ENCODE measurements at regions not wholly inside any gene's neighbourhood (a gene's known extent, or its start where the extent isn't known, plus 50 kb on each side); places are given as distances from the start of the nearest gene placed in this dataset.
A peak's percentile ranks its signal among the peaks of the same experiment; 100 is the strongest.

DNA sequence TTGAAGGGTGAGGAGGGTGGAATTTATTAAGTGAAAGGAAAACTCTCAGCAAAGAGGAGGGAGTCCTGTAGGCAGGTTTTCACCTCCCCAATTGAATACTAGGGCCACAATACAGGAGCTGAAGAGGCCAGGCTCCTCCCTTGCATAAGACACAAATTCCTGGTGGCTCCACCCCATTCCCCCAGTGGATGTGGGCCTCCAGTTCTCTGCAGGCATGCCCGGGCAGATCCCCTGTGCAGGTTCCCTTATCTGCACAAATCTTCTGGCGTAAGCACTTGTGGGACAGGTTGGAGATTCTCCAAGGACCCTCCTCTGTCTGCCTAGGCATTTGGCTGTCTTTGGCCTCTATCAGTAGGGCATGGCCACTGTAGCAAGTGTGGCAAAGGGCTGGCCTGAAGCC lies 847.1 kb upstream of the MBL2 start:
- no peaks in the 10 kb centered on the region for H3K27me3 ChIP-seq
- peak in 1 of 4 donors; percentile 13 for DNase-seq
- no peaks in the 10 kb centered on the region for H3K4me1 ChIP-seq
- TF ChIP-seq, protein P1, sequence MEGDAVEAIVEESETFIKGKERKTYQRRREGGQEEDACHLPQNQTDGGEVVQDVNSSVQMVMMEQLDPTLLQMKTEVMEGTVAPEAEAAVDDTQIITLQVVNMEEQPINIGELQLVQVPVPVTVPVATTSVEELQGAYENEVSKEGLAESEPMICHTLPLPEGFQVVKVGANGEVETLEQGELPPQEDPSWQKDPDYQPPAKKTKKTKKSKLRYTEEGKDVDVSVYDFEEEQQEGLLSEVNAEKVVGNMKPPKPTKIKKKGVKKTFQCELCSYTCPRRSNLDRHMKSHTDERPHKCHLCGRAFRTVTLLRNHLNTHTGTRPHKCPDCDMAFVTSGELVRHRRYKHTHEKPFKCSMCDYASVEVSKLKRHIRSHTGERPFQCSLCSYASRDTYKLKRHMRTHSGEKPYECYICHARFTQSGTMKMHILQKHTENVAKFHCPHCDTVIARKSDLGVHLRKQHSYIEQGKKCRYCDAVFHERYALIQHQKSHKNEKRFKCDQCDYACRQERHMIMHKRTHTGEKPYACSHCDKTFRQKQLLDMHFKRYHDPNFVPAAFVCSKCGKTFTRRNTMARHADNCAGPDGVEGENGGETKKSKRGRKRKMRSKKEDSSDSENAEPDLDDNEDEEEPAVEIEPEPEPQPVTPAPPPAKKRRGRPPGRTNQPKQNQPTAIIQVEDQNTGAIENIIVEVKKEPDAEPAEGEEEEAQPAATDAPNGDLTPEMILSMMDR (IDR thresholded peaks at IDR 0.05): no peak
- no peak for ATAC-seq
- no peaks in the 10 kb centered on the region for H3K9me3 ChIP-seq
- no peak overlapping the region for H3K27ac ChIP-seq
- H3K4me3 ChIP-seq: no peak overlapping the region
- intact Hi-C loops (cut with DNase I): no loop called here
- no peaks in the 10 kb centered on the region for H3K36me3 ChIP-seq

DNA sequence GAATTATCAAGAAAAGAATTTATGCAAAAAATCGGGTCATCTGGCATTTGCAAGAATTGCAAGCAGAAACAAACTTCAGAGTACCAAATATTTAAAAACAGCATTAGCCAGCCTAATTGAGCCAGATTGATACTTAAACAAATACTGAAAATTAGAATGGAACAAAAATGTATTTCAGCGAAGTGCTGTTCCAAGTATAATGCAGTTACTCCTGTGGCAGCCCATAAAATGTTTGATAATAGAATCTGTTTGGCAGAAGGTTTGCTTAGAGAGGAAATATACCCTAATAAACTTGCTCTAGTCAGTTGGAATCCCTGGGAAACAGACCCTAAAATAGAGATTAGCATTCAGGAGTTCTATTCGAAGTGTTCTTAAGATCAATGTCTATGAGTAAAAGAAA lies 835.1 kb upstream of the MBL2 start:
- TF ChIP-seq, protein P1 (IDR thresholded peaks at IDR 0.05): no peak
- Histone ChIP-seq H3K36me3 (no peaks in the 10 kb centered on the region), H3K27ac (no peak overlapping the region), H3K27me3 (no peaks in the 10 kb centered on the region), H3K4me1 (no peaks in the 10 kb centered on the region), H3K9me3 (no peaks in the 10 kb centered on the region), H3K4me3 (no peak overlapping the region)
- intact Hi-C loops (cut with DNase I): no loop called here
- ATAC-seq (no peak), DNase-seq (peak in 1 of 4 donors; percentile 28)

DNA sequence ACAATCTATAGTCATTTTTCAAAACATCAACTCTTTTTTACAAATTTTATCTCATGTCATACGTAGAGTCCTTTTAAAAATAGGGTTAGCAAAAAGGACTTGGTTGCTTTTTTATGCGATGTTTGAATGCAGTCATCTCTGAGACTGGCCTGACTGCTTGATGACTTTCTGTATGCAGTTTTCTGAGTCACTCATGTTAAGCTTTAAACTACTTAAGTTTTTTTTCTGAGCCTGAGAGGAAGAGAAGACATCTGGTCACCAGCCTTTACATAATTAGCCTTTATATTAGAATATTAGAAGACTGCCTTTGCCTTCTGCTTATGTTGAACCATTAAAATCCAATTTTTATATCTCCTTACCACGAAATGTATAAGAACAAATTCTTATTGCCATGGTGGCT lies 834.4 kb upstream of the MBL2 start:
- TF ChIP-seq, protein P1 (IDR thresholded peaks at IDR 0.05): no peak
- Histone ChIP-seq H3K36me3 (no peaks in the 10 kb centered on the region), H3K4me1 (no peaks in the 10 kb centered on the region), H3K4me3 (no peak overlapping the region), H3K9me3 (no peaks in the 10 kb centered on the region), H3K27me3 (no peaks in the 10 kb centered on the region), H3K27ac (no peak overlapping the region)
- intact Hi-C loops (cut with DNase I): no loop called here
- DNase-seq (peak in 1 of 4 donors; percentile 27), ATAC-seq (no peak)

DNA sequence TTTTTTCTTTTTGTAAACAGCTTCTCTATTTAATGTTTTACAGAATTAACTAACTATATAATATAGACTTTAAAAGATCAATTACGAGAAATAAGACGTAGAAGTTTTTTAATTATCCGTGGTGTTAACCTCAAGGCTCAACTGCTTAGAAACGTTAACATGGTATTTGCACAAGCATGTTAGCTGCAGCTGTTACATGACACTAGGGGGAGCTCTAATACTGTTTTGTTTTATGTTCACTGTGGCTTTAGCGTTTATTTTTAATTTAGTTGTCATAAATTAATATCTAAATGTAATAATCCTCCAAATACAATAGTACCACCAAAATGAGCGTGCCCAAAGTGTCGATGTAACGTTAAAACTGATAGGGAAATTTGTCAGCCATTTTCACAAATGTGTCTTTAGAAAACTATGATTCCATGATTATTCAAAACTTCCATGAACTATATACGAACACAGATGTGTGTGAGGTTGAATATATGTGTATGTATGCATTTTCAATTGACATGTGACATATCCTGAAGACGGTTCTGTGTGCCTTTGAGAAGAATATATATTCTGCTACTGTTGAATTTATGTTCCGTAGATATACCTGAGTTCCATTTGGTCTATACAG lies 828.8 kb upstream of the MBL2 start:
- no peak overlapping the region for H3K4me3 ChIP-seq
- intact Hi-C loops (cut with DNase I): no loop called here
- H3K4me1 ChIP-seq: no peaks in the 10 kb centered on the region
- H3K9me3 ChIP-seq: no peaks in the 10 kb centered on the region
- DNase-seq: peak in 2 of 4 donors; percentile 46 to 52
- TF ChIP-seq, protein P1 (IDR thresholded peaks at IDR 0.05): peak; percentile 68 to 86
- no peaks in the 10 kb centered on the region for H3K36me3 ChIP-seq
- peak; percentile 75 for ATAC-seq
- no peak overlapping the region for H3K27ac ChIP-seq
- no peaks in the 10 kb centered on the region for H3K27me3 ChIP-seq

GRCh38 chr10:53598914-53599313 lies 826.3 kb upstream of the MBL2 start:
- ATAC-seq: no peak
- Histone ChIP-seq H3K4me1 (no peaks in the 10 kb centered on the region), H3K9me3 (no peaks in the 10 kb centered on the region), H3K4me3 (no peak overlapping the region), H3K36me3 (no peaks in the 10 kb centered on the region), H3K27ac (no peak overlapping the region), H3K27me3 (no peaks in the 10 kb centered on the region)
- intact Hi-C loops (cut with DNase I): no loop called here
- TF ChIP-seq, protein P1 (IDR thresholded peaks at IDR 0.05): no peak
- no peak for DNase-seq

All from left lung (tissue), 4 donors.